IMR-90 (cell line): ENCODE measurements at regions not wholly inside any gene's neighbourhood (a gene's known extent, or its start where the extent isn't known, plus 50 kb on each side); places are given as distances from the start of the nearest gene placed in this dataset.

ENCODE experiments used
- ATAC-seq: fragments of 200-7000 bp; cut with Tn5 transposase; 2 replicates; pipeline ENCODE4 v1.9.1; 2020; ENCODE audit warnings: low read depth, mild to moderate bottlenecking, moderate library complexity
- BruUV-seq: library from RNA; stranded (reverse); fragments of 400-500 nt; replicated peaks from 2 replicates; lab custom pipeline; 2021; lab: Mats Ljungman, UMichigan
- CTCF ChIA-PET: fragments of 300-600 bp; formaldehyde crosslinking; extraction: SDS; loops from one replicate; lab custom pipeline; 2021; ENCODE audit warnings: antibody characterized with exemption; lab: Yijun Ruan, JAX
- POLR2A ChIA-PET: fragments of 300-600 bp; sonication (Branson Sonifier 250); formaldehyde crosslinking; loops from one replicate; lab custom pipeline; 2022; ENCODE audit warnings: antibody characterized with exemption; ENCODE audit not compliant: unreplicated experiment; lab: Charles Lee
- DNase-seq: peaks from one replicate; pipeline ENCODE4 v3.0.0; 2013
- H2AFZ ChIP-seq: replicated peaks from 2 replicates; pipeline ENCODE3; 2013; ENCODE audit warnings: low read length, mild to moderate bottlenecking; ENCODE audit not compliant: poor library complexity
- H2AK5ac ChIP-seq: 2 replicates; pipeline ENCODE4 v1.6.1; 2013; ENCODE audit warnings: low read depth, low read length, inconsistent platforms
- H2AK9ac ChIP-seq: replicated peaks from 2 replicates; pipeline ENCODE3; 2013; ENCODE audit warnings: mild to moderate bottlenecking, low read depth, low read length, moderate library complexity; ENCODE audit not compliant: poor library complexity
- H2BK120ac ChIP-seq: 2 replicates; pipeline ENCODE4 v1.6.1; 2013; ENCODE audit warnings: low read depth, low read length, inconsistent platforms
- H2BK15ac ChIP-seq: 3 replicates; pipeline ENCODE4 v1.6.1; 2013; ENCODE audit warnings: low read depth, low read length, inconsistent platforms
- H2BK20ac ChIP-seq: 2 replicates; pipeline ENCODE4 v1.6.1; 2013; ENCODE audit warnings: low read depth, mild to moderate bottlenecking, inconsistent platforms, low read length, moderate library complexity
- H2BK5ac ChIP-seq: 2 replicates; pipeline ENCODE4 v1.6.1; 2013; ENCODE audit warnings: mild to moderate bottlenecking, low read depth, low read length, inconsistent platforms; ENCODE audit not compliant: poor library complexity, severe bottlenecking
- H3K14ac ChIP-seq: replicated peaks from 2 replicates; pipeline ENCODE4 v1.6.1; 2013; ENCODE audit warnings: low read depth, low read length, inconsistent platforms
- H3K18ac ChIP-seq: 2 replicates; pipeline ENCODE4 v1.6.1; 2013; ENCODE audit warnings: low read depth, low read length, control low read depth
- H3K23ac ChIP-seq: 2 replicates; pipeline ENCODE4 v1.6.1; 2013; ENCODE audit warnings: low read depth, low read length, inconsistent platforms
- H3K27ac ChIP-seq: 2 replicates; pipeline ENCODE4 v1.5.1; 2013; ENCODE audit warnings: mild to moderate bottlenecking, control low read depth, low read length; ENCODE audit not compliant: insufficient read depth
- H3K27me3 ChIP-seq: 2 replicates; pipeline ENCODE4 v1.6.1; 2013; ENCODE audit warnings: low read length; ENCODE audit not compliant: control insufficient read depth, insufficient read depth
- H3K36me3 ChIP-seq: 2 replicates; pipeline ENCODE4 v1.6.1; 2013; ENCODE audit warnings: low read length, mixed read lengths; ENCODE audit not compliant: control insufficient read depth, insufficient read depth
- H3K4ac ChIP-seq: 2 replicates; pipeline ENCODE4 v1.6.1; 2013; ENCODE audit warnings: low read depth, low read length, inconsistent platforms
- H3K4me1 ChIP-seq: 2 replicates; pipeline ENCODE4 v1.6.1; 2013; ENCODE audit warnings: low read length, mixed read lengths; ENCODE audit not compliant: control insufficient read depth, insufficient read depth
- H3K4me2 ChIP-seq: 2 replicates; pipeline ENCODE4 v1.6.1; 2013; ENCODE audit warnings: low read depth, mild to moderate bottlenecking, control low read depth, low read length, moderate library complexity
- H3K4me3 ChIP-seq: 2 replicates; pipeline ENCODE4 v1.5.1; 2013; ENCODE audit warnings: low read depth, mild to moderate bottlenecking, control low read depth, low read length, moderate library complexity; ENCODE audit not compliant: insufficient read depth
- H3K56ac ChIP-seq: 2 replicates; pipeline ENCODE4 v1.6.1; 2013; ENCODE audit warnings: low read length, inconsistent platforms; ENCODE audit not compliant: insufficient read depth; ENCODE audit errors: extremely low read depth
- H3K79me1 ChIP-seq, 2 experiments: 2 replicates each; pipeline ENCODE4 v1.6.1; 2013; ENCODE audit warnings: low read length in 2 of 2, inconsistent platforms in 1 of 2, low read depth in 1 of 2
- H3K9ac ChIP-seq: 2 replicates; pipeline ENCODE4 v1.6.1; 2013; ENCODE audit warnings: low read depth, low read length, control low read depth
- H3K9me1 ChIP-seq: 2 replicates; pipeline ENCODE4 v1.6.1; 2013; ENCODE audit warnings: low read length, inconsistent platforms; ENCODE audit not compliant: insufficient read depth
- H3K9me3 ChIP-seq: 2 replicates; pipeline ENCODE4 v1.6.1; 2013; ENCODE audit warnings: low read length; ENCODE audit not compliant: control insufficient read depth, insufficient read depth
- H4K20me1 ChIP-seq: 2 replicates; pipeline ENCODE4 v1.6.1; 2013; ENCODE audit warnings: low read length, inconsistent platforms; ENCODE audit not compliant: insufficient read depth
- H4K5ac ChIP-seq: 2 replicates; pipeline ENCODE4 v1.6.1; 2013; ENCODE audit warnings: mild to moderate bottlenecking, low read depth, low read length, control low read depth
- H4K8ac ChIP-seq, 2 experiments: 2 replicates each; pipeline ENCODE4 v1.6.1; 2013; ENCODE audit warnings: low read depth in 2 of 2, low read length in 2 of 2, control low read depth in 1 of 2, inconsistent platforms in 1 of 2
- H4K91ac ChIP-seq: 2 replicates; pipeline ENCODE4 v1.6.1; 2013; ENCODE audit warnings: low read depth, low read length, inconsistent platforms; ENCODE audit not compliant: insufficient read depth
- BHLHE40 ChIP-seq: fragments of 150-350 bp; IDR thresholded peaks from 2 replicates; pipeline ENCODE4 v1.6.1; 2016; ENCODE audit warnings: mild to moderate bottlenecking, low read depth, low read length
- CEBPB ChIP-seq: IDR thresholded peaks from 2 replicates; pipeline ENCODE4 v1.6.1; 2012; ENCODE audit warnings: low read depth, low read length, improper control_type of control experiment
- CHD1 ChIP-seq: IDR thresholded peaks from 2 replicates; pipeline ENCODE4 v1.6.1; 2012; ENCODE audit warnings: low read depth, low read length, improper control_type of control experiment
- ELK1 ChIP-seq: fragments of 150-350 bp; IDR thresholded peaks from 2 replicates; pipeline ENCODE4 v1.6.1; 2016; ENCODE audit warnings: low read depth, mild to moderate bottlenecking, low read length, moderate library complexity, borderline replicate concordance
- FOS ChIP-seq: fragments of 150-350 bp; IDR thresholded peaks from 2 replicates; pipeline ENCODE4 v1.6.1; 2016; ENCODE audit warnings: low read depth, low read length
- MAFK ChIP-seq: IDR thresholded peaks from 2 replicates; pipeline ENCODE4 v1.6.1; 2012; ENCODE audit warnings: low read depth, low read length, improper control_type of control experiment
- MXI1 ChIP-seq: IDR thresholded peaks from 2 replicates; pipeline ENCODE4 v1.6.1; 2012; ENCODE audit warnings: low read depth, mild to moderate bottlenecking, low read length, moderate library complexity, borderline replicate concordance
- NFE2L2 ChIP-seq: fragments of 150-350 bp; IDR thresholded peaks from 2 replicates; pipeline ENCODE4 v1.6.1; 2016; ENCODE audit warnings: low read depth, mild to moderate bottlenecking, low read length
- POLR2A ChIP-seq: IDR thresholded peaks from 2 replicates; pipeline ENCODE4 v1.6.1; 2012; ENCODE audit warnings: mild to moderate bottlenecking, low read depth, low read length
- RAD21 ChIP-seq: IDR thresholded peaks from 2 replicates; pipeline ENCODE4 v1.6.1; 2012; ENCODE audit warnings: low read length, improper control_type of control experiment
- RCOR1 ChIP-seq: IDR thresholded peaks from 2 replicates; pipeline ENCODE4 v1.6.1; 2012; ENCODE audit warnings: mild to moderate bottlenecking, low read length, improper control_type of control experiment; ENCODE audit not compliant: insufficient replicate concordance
- SMC3 ChIP-seq: fragments of 150-350 bp; IDR thresholded peaks from 2 replicates; pipeline ENCODE4 v1.6.1; 2016; ENCODE audit warnings: low read depth, mild to moderate bottlenecking, antibody characterized with exemption, low read length, moderate library complexity
- USF2 ChIP-seq: fragments of 150-350 bp; IDR thresholded peaks from 2 replicates; pipeline ENCODE4 v1.6.1; 2017; ENCODE audit warnings: mild to moderate bottlenecking, antibody characterized with exemption, low read length, low read depth
- WGBS, 2 experiments: methylation state at CpG; one replicate each; pipeline versions ENCODE4 v1.1.5 to v1.1.7; 2013; ENCODE audit warnings: missing lambda C conversion rate in 2 of 2; ENCODE audit not compliant: insufficient read length in 1 of 2; ENCODE audit errors: extremely low coverage in 2 of 2; 5-methylcytosine and 5-hydroxymethylcytosine counted together
- dilution Hi-C: fragments of 300-500 bp; cut with HindIII; formaldehyde crosslinking; loops from one replicate; pipeline ENCODE4 v1.14.3; 2018; ENCODE audit warnings: low sequenced_read_pairs; ENCODE audit not compliant: unreplicated experiment
- in situ Hi-C: fragments of 300-500 bp; cut with MboI; formaldehyde crosslinking; loops from 3 replicates; pipeline ENCODE4 v1.14.3; 2019; ENCODE audit warnings: low sequenced_read_pairs, inconsistent platforms, mixed read lengths
- intact Hi-C: fragments of 100-400 bp; cut with micrococcal nuclease; formaldehyde crosslinking; loops from 2 replicates; pipeline ENCODE4 v1.10.0; 2022

DNA sequence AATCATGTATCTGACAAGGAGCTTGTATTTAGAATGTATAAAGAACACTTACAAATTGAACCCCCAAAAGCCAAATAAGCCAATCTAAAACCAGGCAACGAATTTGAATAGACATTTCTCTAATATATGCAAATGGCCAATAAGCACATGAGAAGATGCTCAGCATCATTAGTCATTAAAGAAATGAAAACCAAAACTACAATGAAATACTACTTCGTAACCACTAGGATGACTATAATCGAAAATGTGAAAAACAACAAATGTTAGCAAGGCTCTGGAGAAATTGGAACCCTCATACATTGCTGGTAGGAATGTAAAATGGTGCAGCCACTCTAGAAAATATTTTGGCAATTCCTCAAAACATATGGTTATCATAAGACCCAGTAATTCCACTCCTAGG lies 105.8 kb upstream of the TOP1 start:
- no peak overlapping the region for H2BK20ac ChIP-seq
- no peak overlapping the region for H4K5ac ChIP-seq
- BruUV-seq, result no TSS peak
- ATAC-seq, result no peak
- H3K4me1 ChIP-seq, result no peaks in the 10 kb centered on the region
- H4K91ac ChIP-seq, result no peak overlapping the region
- no peak overlapping the region for H3K27ac ChIP-seq
- DNase-seq, result no peak
- H3K9me1 ChIP-seq, result no peaks in the 10 kb centered on the region
- no peak overlapping the region for H2BK5ac ChIP-seq
- in situ Hi-C loops, result no loop called here
- no peak overlapping the region for H2AK9ac ChIP-seq
- H2BK15ac ChIP-seq, result no peak overlapping the region
- no peaks in the 10 kb centered on the region for H3K9me3 ChIP-seq
- H2AFZ ChIP-seq, result no peak overlapping the region
- H2AK5ac ChIP-seq, result no peak overlapping the region
- TF ChIP-seq CHD1, result no peak
- TF ChIP-seq USF2, result no peak
- TF ChIP-seq RAD21, result no peak
- no peak for TF ChIP-seq FOS
- no peak for TF ChIP-seq CEBPB
- TF ChIP-seq SMC3, result no peak
- TF ChIP-seq RCOR1, result no peak
- TF ChIP-seq NFE2L2, result no peak
- no peak for TF ChIP-seq BHLHE40
- TF ChIP-seq ELK1, result no peak
- no peak for TF ChIP-seq MXI1
- TF ChIP-seq MAFK, result no peak
- no peak for TF ChIP-seq POLR2A
- no peaks in the 10 kb centered on the region for H3K36me3 ChIP-seq
- CTCF ChIA-PET, result no interaction called here
- intact Hi-C loops, result no loop called here
- H4K20me1 ChIP-seq, result no peaks in the 10 kb centered on the region
- no peak overlapping the region for H3K4me3 ChIP-seq
- dilution Hi-C loops, result no loop called here
- H3K27me3 ChIP-seq, result no peaks in the 10 kb centered on the region
- no peak overlapping the region for H3K9ac ChIP-seq
- no peak overlapping the region for H3K18ac ChIP-seq
- H3K4me2 ChIP-seq, result no peak overlapping the region
- no peak overlapping the region for H2BK120ac ChIP-seq
- no peaks in the 10 kb centered on the region for H3K79me1 ChIP-seq
- no peak overlapping the region for H3K4ac ChIP-seq
- H3K14ac ChIP-seq, result no peak overlapping the region
- H4K8ac ChIP-seq, result no peak overlapping the region
- no peak overlapping the region for H3K56ac ChIP-seq
- WGBS, 2 experiments, result no CpG with 5 or more reads among the region's 3 CpGs
- POLR2A ChIA-PET, result no interaction called here
- H3K23ac ChIP-seq, result no peak overlapping the region
